HAP-1 (cell line): ENCODE measurements at regions not wholly inside any gene's neighbourhood (a gene's known extent, or its start where the extent isn't known, plus 50 kb on each side); places are given as distances from the start of the nearest gene placed in this dataset.

Experiments
- DNase-seq, 2 experiments: peaks; one replicate each; pipeline ENCODE4 v3.0.0-alpha.2; 2016 to 2020; ENCODE audit warnings: low spot score in 2 of 2
- H3K27me3 ChIP-seq: fragments of 250-450 bp; sonication (Bioruptor Pico); 2 replicates; pipeline ENCODE4 v1.5.1; 2020; ENCODE audit warnings: low read depth, mild to moderate bottlenecking, moderate library complexity
- H3K36me3 ChIP-seq: fragments of 250-450 bp; sonication (Bioruptor Pico); replicated peaks from 2 replicates; pipeline ENCODE4 v1.5.1; 2020; ENCODE audit warnings: mild to moderate bottlenecking
- H3K4me1 ChIP-seq: fragments of 250-450 bp; sonication (Bioruptor Pico); 2 replicates; pipeline ENCODE4 v1.5.1; 2020; ENCODE audit warnings: mild to moderate bottlenecking
- H3K4me3 ChIP-seq: fragments of 250-450 bp; sonication (Bioruptor Pico); 2 replicates; pipeline ENCODE4 v1.5.1; 2020; ENCODE audit warnings: mild to moderate bottlenecking, moderate library complexity
- H3K9me3 ChIP-seq: fragments of 250-450 bp; sonication (Bioruptor Pico); 2 replicates; pipeline ENCODE4 v1.5.1; 2020; ENCODE audit warnings: mild to moderate bottlenecking, moderate library complexity
- in situ Hi-C: fragments of 300-500 bp; cut with MboI; formaldehyde crosslinking; loops from 3 replicates; pipeline ENCODE4 v1.14.3; 2020; ENCODE audit warnings: low sequenced_read_pairs, inconsistent platforms, mixed read lengths

DNA sequence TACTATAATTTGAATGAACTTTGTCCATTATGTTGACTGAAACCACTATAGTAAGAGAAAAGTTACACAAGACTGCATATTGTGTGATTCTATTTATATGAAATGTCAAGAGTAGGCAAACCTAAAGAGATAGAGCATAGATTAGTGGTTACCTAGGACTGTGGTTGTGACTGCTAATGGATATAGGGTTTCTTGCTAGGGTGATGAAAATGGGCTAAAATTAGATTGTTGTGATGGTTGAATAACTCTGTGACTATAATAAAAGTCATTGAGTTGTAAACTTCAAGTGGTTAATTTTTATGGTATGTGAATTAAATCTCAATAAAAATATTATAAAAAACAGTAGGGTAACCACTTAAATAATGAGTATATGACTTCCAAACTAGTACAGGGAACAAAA is 142.9 kb upstream of the AHR start:
- H3K27me3 ChIP-seq: no peaks in the 10 kb centered on the region
- DNase-seq: no peak
- H3K9me3 ChIP-seq: no peaks in the 10 kb centered on the region
- no peaks in the 10 kb centered on the region for H3K4me1 ChIP-seq
- no peak overlapping the region for H3K4me3 ChIP-seq
- in situ Hi-C loops: no loop called here
- no peaks in the 10 kb centered on the region for H3K36me3 ChIP-seq

DNA sequence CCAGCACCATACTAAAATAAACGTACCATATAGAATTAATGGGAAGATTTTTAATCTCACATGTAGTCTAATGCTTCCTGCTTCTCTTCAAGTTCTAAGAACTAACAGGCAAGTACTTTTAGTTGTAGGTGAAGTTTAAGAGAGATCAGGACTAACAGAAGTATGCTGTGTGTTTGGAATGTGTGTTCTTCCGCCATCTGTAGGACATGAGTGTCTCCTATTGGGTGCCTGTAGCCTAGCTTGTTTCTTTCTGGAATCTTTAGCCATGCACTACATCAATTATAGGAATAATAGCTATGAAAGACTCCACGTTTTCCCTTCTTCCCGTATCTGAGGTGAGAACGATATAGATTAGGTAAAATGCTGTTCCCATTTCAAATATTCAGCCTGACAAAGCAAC is 140.2 kb upstream of the AHR start:
- Histone ChIP-seq H3K27me3 (no peaks in the 10 kb centered on the region), H3K4me3 (no peak overlapping the region), H3K36me3 (no peaks in the 10 kb centered on the region), H3K9me3 (no peaks in the 10 kb centered on the region), H3K4me1 (no peaks in the 10 kb centered on the region)
- in situ Hi-C loops: no loop called here
- no peak for DNase-seq

DNA sequence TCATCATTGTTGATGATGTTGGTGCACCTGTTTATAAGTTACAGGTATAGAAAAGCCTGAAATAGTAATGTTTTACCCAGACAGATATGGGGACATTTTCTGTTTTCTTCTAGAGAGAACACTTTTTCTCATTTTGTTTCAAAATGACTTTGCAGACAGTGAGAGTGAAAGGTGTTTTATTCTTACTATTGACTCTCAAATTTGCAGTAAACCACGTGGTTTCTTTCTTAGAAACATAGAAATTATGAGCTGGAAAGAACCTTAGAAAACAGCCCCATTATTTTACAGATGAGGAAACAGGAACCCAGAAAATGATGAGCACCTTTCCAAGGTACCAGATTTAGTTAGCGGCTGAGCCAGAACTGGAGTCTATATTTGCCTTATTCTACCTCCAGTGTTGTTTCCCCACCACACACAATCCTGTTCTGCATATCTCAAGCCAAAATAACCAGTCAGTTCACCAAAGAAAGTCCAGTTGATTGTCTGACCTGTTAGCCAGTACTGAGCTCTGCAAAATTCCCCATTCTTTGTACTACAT is 138.9 kb upstream of the AHR start:
- Histone ChIP-seq H3K36me3 (no peaks in the 10 kb centered on the region), H3K4me3 (no peak overlapping the region), H3K27me3 (no peaks in the 10 kb centered on the region), H3K4me1 (no peaks in the 10 kb centered on the region), H3K9me3 (no peaks in the 10 kb centered on the region)
- DNase-seq: no peak
- in situ Hi-C loops: no loop called here

DNA sequence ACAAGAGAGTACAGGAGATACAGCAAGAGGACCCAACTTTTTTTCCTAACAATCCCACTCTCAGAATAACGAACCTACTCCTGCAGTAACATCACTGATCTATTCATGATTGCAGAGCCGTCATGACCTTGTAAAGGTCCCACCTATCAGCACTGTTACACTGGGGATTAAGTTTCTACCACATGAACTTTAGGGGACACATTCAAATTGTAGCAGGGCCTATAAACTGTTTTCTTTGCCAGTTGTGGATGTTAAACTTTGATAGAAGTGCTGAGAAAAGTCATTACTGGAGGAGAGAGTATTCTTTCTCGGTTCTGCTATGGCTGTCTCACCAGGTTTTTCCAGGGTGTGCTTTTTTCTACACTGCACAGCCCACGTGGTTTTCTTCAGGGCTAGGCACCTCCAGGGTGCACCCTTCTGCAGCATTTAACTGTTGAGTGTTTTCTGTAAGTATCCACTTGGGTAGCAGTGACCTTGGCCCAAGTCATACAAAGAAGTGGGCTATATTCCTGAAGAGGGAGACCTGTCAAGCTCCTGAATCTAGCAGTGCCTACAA is 131.6 kb upstream of the AHR start:
- in situ Hi-C loops: no loop called here
- H3K9me3 ChIP-seq: no peaks in the 10 kb centered on the region
- H3K27me3 ChIP-seq: no peaks in the 10 kb centered on the region
- no peaks in the 10 kb centered on the region for H3K36me3 ChIP-seq
- DNase-seq: no peak
- H3K4me3 ChIP-seq: no peak overlapping the region
- H3K4me1 ChIP-seq: no peaks in the 10 kb centered on the region

DNA sequence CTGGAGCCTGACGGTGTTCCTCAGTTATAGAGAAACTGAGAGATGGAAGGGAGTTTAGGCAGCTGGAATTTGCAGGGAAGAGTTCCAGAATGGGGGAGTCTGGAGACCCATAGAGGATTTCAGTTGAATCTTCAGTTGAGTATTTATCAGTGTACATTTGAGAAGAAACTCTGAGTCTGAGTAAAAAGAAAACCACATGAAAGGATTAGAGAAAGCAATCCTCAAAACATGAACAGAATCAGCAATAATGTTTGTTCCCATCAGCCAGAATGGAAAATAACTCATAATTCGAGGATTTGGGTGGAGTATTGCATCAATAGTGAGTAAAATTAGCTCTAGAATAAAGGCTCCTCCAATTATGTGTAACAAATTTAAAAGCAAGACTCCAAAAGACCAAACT is 130.0 kb upstream of the AHR start:
- no peak overlapping the region for H3K4me3 ChIP-seq
- H3K27me3 ChIP-seq: no peaks in the 10 kb centered on the region
- H3K4me1 ChIP-seq: no peaks in the 10 kb centered on the region
- H3K9me3 ChIP-seq: no peaks in the 10 kb centered on the region
- no peak for DNase-seq
- no peaks in the 10 kb centered on the region for H3K36me3 ChIP-seq
- in situ Hi-C loops: no loop called here

DNA sequence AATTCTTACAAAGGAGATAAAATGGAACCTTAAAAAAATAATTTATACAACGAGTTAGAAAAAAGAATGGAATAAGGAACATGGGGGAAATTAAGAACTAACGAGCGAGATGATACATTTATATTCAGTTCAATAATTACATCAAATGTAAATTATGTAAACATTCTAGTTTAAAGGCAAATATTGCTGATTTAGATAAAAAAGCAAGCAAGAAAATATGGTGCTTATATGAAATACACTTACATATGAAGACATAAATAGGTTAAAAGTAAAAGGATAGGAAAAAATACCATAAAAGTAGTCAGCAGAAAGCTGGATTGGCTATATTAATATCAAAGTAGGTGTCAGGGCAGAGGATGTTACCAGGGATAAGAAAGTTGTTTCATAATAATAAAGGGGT is 127.0 kb upstream of the AHR start:
- no peaks in the 10 kb centered on the region for H3K9me3 ChIP-seq
- in situ Hi-C loops: no loop called here

DNA sequence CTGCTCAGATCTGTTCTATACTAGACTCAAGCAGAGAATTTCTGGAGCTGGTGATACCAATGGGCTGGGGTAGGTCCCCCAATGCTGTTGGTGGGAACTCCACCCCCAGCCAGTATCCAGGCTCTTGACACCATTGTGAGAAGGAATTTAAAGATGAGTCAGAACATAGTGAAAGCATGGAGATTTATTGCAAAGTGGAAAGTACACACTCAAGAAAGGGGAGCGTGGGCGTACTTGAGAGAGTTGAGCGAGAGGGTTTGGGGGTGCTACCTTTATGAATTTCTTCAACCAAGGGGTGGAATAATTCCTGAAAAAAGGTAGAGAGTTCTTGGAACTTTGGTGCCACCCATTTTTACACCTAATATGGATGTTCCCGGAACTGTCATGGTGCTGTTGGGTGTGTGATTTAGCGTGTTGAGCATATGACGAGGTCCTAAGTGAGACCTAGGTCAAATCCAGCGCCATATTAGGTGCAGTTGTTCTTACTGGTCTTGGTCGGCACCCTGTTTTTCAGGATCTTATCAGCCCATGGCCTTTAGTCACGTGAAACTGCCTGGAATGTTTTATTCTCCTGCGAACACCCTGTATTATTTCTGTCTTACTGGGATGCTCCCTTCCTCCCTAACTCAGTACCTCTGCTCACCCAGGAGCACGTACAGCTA is 122.0 kb upstream of the AHR start:
- H3K36me3 ChIP-seq: no peaks in the 10 kb centered on the region
- no peak overlapping the region for H3K4me3 ChIP-seq
- no peaks in the 10 kb centered on the region for H3K4me1 ChIP-seq
- DNase-seq: no peak
- no peaks in the 10 kb centered on the region for H3K9me3 ChIP-seq
- in situ Hi-C loops: no loop called here
- no peaks in the 10 kb centered on the region for H3K27me3 ChIP-seq

More for the DNA sequence above, 127.0 kb upstream of the AHR start:
- Histone ChIP-seq H3K27me3 (no peaks in the 10 kb centered on the region), H3K4me1 (no peaks in the 10 kb centered on the region), H3K36me3 (no peaks in the 10 kb centered on the region), H3K4me3 (no peak overlapping the region)
- DNase-seq: no peak

DNA sequence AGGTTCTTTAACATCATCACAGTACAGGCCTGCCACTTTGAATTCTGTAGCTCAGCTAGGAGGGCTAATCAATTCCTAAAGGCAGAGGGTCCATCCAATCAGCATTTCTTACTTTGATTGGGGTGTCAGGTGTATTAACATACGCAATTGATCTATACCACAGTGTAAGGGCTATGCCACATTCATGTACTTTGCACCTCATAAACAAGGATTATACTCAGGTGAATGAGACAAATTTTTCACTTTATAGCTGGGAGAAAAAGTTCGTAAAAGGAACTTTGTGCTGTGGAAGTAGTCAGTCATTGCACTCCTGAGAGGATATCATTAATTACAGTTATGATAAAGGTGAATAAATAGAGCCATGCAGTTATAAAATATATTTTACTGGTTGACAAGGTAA is 119.9 kb upstream of the AHR start:
- Histone ChIP-seq H3K36me3 (no peaks in the 10 kb centered on the region), H3K4me1 (no peaks in the 10 kb centered on the region)
- in situ Hi-C loops: no loop called here

DNA sequence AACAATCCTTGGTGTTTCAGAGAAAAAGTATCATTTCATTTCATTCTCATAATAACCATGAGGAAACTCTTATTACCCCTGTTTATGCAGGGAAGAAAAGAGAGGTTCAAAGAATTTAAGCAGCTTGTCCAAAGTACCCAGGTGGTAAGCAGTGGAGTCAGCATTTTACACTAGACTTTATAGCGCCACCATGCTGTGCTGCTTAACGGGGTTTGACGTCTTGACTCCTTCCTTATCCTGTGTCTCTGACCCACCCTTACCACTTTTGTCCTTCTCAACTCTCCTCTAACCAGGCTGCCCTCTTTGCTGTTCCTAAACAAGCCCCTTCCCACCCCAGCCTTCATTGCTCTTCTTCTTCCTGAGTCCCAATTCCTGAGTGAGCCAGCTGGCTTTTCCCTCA is 117.0 kb upstream of the AHR start:
- DNase-seq: no peak
- in situ Hi-C loops: no loop called here
- no peak overlapping the region for H3K4me3 ChIP-seq
- H3K36me3 ChIP-seq: no peaks in the 10 kb centered on the region
- H3K4me1 ChIP-seq: no peaks in the 10 kb centered on the region
- H3K27me3 ChIP-seq: 0 out of 2 replicates have a peak, but pooled peaks cover 2% of the 10 kb centered on the region
- H3K9me3 ChIP-seq: no peaks in the 10 kb centered on the region

More for the DNA sequence above, 119.9 kb upstream of the AHR start:
- 0 out of 2 replicates have a peak, but pooled peaks cover 2% of the 10 kb centered on the region for H3K27me3 ChIP-seq
- H3K4me3 ChIP-seq: no peak overlapping the region
- no peak for DNase-seq
- H3K9me3 ChIP-seq: no peaks in the 10 kb centered on the region

DNA sequence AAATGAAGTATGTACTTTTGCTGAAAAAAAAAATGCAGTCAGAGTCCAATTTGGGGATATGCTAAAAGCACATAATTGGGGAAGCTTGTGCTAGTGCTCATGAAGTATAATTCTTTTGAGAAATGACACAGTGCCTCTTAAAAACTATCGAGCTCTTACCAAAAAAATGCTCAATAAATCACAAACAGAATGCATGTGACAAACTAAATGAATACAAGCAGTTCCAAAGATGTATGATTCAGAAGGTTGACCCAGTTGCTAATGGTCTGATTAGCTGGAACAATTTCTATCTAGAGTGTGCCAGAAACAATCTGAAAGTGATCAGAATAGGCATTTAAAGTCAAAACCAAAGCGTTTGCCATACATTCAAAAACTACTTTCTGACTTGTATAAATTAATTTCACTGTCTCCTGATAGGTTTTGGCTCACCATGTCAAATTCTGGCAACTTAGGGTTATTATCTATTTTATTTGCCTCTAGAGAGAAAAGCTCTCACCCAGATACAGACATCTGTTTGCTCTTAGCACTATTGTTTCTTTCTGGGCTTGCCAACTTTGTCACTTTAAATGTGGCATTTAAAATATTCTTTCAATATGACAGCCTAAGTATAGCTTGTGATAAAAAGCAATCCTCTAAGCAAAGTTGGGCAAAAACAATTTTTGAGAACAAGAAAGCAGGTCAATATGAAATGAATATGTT is 114.7 kb upstream of the AHR start:
- Histone ChIP-seq H3K4me3 (no peak overlapping the region), H3K27me3 (0 out of 2 replicates have a peak, but pooled peaks cover 2% of the 10 kb centered on the region), H3K4me1 (no peaks in the 10 kb centered on the region), H3K9me3 (no peaks in the 10 kb centered on the region), H3K36me3 (no peaks in the 10 kb centered on the region)
- in situ Hi-C loops: no loop called here
- DNase-seq: no peak

DNA sequence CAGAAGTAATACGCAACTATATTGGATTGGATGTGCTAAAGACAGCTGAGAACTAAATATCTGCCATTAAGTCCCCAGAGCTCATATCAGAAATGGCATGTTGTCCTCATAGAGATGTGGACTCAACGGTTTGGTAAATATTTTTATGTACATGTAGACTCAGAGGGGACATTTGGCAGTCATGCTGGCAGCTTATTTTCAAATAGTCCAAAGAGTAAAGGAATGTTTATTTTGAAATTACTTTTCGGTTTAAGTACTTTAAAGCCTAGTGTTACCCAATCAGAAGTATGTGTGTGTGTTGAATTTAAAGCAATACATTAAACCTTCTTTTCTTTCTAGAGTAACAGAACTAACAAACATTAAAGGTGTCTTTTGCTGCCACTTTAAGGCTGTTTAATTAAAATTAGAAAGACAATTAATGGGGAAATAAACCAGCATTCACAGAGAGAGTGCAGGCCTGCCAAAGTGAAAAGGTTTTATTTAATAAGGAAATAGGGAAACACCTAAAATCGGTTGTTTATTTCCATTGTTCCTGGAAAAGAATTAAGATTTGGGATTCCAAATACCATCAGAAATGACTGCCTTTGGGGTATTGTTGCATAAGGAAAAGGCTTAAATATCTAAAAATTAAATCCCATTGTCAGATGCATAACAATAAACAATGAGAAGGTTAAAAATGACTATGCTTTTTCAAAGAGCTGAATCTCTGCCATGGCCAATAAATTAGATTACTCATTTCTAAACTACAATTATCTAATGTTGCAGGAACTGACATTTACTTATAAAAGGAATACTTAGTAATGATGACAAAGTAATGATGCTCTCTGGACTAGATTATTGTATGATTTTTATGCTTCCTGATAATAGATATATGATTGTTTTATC is 113.4 kb upstream of the AHR start:
- no peak for DNase-seq
- H3K4me3 ChIP-seq: no peak overlapping the region
- in situ Hi-C loops: no loop called here
- no peaks in the 10 kb centered on the region for H3K4me1 ChIP-seq
- H3K9me3 ChIP-seq: no peaks in the 10 kb centered on the region
- H3K27me3 ChIP-seq: 0 out of 2 replicates have a peak, but pooled peaks cover 5% of the 10 kb centered on the region
- no peaks in the 10 kb centered on the region for H3K36me3 ChIP-seq

DNA sequence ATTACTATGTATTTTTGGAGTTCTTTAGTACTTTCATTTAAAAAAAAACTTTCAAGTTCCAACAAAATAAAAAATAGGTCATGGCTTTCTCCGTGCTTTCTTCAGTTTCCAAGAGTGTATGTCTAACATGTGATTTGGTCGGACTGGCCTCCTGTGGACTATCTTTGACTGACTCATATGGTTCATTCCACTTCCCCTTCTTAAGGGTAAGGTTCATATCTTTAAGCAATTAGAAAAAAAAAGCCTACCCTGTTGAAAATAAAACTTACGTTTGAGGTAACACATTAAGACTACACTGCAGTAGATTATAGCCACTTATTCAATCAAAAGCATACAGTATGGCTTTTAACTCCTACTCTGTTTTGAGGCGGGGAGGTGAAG is 112.8 kb upstream of the AHR start:
- no peaks in the 10 kb centered on the region for H3K36me3 ChIP-seq
- H3K27me3 ChIP-seq: peaks cover 8% of the 10 kb centered on the region; the same call in 1 of the 2 replicates
- DNase-seq: no peak
- in situ Hi-C loops: no loop called here
- no peaks in the 10 kb centered on the region for H3K9me3 ChIP-seq
- H3K4me1 ChIP-seq: no peaks in the 10 kb centered on the region
- no peak overlapping the region for H3K4me3 ChIP-seq

DNA sequence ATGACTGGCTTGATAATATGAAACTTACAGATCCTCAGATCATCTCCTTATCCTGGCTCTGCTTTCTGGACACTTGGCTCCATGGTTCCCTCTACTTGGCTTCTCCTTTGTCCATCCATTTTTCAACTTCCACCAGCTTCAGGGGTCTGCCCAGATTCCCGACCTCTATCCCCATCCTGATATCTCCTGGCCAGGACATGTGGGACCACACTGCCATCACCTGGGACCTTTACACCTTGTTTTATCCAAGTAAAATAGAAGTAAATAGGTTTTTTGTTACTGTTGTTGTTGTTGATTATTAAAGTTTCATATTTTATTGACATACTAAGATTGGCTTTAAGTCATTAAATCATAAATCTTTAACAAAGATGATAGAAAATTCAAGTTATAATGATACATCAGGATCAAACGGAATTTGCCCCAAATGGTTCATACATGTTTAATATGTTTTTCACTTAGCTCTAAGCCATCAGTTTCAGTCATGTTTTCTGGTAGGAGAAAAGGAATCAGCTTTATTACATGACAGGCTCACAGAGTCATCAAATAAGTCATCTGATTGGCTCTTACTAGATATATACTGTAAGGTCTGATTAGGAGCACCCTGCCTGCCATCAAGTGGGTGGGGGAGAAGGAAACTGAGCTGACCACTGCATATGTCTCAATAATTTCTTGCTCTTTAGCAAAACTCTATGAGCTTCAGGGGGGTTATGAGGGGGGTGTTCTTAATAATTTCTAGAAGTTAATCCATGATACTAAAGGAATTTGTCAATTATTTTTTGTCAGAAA is 111.5 kb upstream of the AHR start:
- H3K4me1 ChIP-seq: no peaks in the 10 kb centered on the region
- in situ Hi-C loops: no loop called here
- DNase-seq: no peak

More for the DNA sequence above, 111.5 kb upstream of the AHR start:
- Histone ChIP-seq H3K4me3 (no peak overlapping the region), H3K9me3 (no peaks in the 10 kb centered on the region), H3K36me3 (no peaks in the 10 kb centered on the region), H3K27me3 (peaks cover 11% of the 10 kb centered on the region; the same call in 1 of the 2 replicates)
